NT2/D1 (cell line): ENCODE measurements at regions not wholly inside any gene's neighbourhood (a gene's known extent, or its start where the extent isn't known, plus 50 kb on each side); places are given as distances from the start of the nearest gene placed in this dataset.

Experiments used
- YY1 ChIP-seq: IDR thresholded peaks from 2 replicates; pipeline ENCODE4 v1.6.1; 2011; ENCODE audit not compliant: insufficient read length, insufficient read depth
- ZNF274 ChIP-seq: IDR thresholded peaks from 2 replicates; pipeline ENCODE4 v1.6.1; 2011; ENCODE audit warnings: mild to moderate bottlenecking, low read depth, low read length

DNA sequence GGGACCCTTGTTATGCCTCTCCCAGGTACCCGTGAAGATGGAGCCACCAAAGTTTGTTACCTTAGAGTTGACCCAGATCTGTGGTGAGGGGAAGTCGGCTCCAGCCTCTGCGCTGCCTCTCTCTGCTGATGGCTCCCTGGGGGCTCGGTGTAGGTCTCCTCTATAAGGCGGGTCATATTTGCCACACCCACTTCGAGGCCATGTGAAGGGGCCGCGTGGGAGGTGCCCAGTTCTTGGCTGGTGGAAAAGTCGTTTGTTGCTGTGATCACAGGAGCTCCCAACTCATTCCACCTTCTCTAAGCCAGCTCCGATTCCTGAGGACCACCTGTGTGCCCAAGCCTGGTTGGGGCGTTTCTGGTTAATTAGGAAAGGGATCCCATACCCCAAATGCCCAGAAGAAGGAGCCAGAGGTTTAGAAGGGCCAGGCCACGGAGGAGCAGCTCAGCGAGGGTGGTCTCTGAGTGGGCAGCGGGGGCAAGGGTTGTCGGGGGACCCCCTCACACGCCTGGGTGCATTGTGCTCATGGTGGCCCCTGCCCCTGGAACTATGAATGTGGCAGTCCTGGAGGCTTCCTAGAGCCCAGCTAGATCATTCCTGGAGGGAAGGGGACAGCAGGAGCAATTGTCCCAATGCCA is 296.5 kb downstream of the ZNF536 start:
- TF ChIP-seq YY1 (no peak), ZNF274 (no peak)
